Heart left ventricle (tissue), 13 donors: ENCODE measurements at regions not wholly inside any gene's neighbourhood (a gene's known extent, or its start where the extent isn't known, plus 50 kb on each side); places are given as distances from the start of the nearest gene placed in this dataset.

Experiments used
- CTCF ChIP-seq, 12 donors: fragments of 200-600 bp; sonication (generic) in 4 of 12; IDR thresholded peaks; one replicate each; pipeline versions ENCODE4 v1.5.0 to v1.8.0; 2018 to 2022; ENCODE audit warnings: antibody characterized with exemption in 12 of 12, mild to moderate bottlenecking in 5 of 12
- POLR2A ChIP-seq, 2 donors: fragments of 450-650 bp; IDR thresholded peaks; one replicate each; pipeline ENCODE4 v1.6.1; 2017; ENCODE audit warnings: antibody characterized with exemption in 2 of 2, mild to moderate bottlenecking in 2 of 2, moderate library complexity in 2 of 2
- donor health status: ischemic (EF 13 %, LVEDD 7.1; RV severe dilation, severe dysfunction).
- donor health status: DM: no; HTN: yes; CAD: no.
- donor health status: DM: no; HTN: no; CAD: no.
- donor health status: ischemic (EF 25% LVEDD 6.9; RV normal size, moderate dysfunction).
- donor health status: ischemic (EF 25% LVEDD 5.7; RV mildly dilated, moderate dysfunction).
- donor health status: ischemic (EF 35%, LVEDD 5.7; RV mildly dilated, moderate dysfunction).
- donor health status: nonischemic (EF 11% LVEDD 7.7; RV severe dilation, severe dysfunction).
- donor health status: DM: yes; HTN: yes; CAD: no.
- donor health status: PGD.
- donor health status: ischemic (EF 29% LVEDD 5.4; RV normal size, mild dysfunction).
- donor health status: nonischemic (EF 23%, LVEDD 6.1; RV moderate dilation, normal function).

- TF ChIP-seq POLR2A (IDR thresholded peaks at IDR 0.05) (no peak), CTCF (IDR thresholded peaks at IDR 0.05) (peak; percentile 7 to 65 (median 36))
Measured at GRCh38 chrX:43349363-43349762, 306.7 kb upstream of the MAOA start.
